PC-3 (cell line): ENCODE measurements at regions not wholly inside any gene's neighbourhood (a gene's known extent, or its start where the extent isn't known, plus 50 kb on each side); places are given as distances from the start of the nearest gene placed in this dataset.

Experiments used
- CTCF ChIP-seq: fragments of 300-600 bp; sonication (generic); conservative IDR thresholded peaks from 2 replicates; pipeline ENCODE4 v1.5.1; 2017; ENCODE audit warnings: antibody characterized with exemption, low read depth, mild to moderate bottlenecking, low read length
- EZH2 ChIP-seq: fragments of 300-600 bp; sonication (generic); IDR thresholded peaks from one replicate; pipeline ENCODE4 v1.6.1; 2017; ENCODE audit warnings: antibody characterized with exemption, mild to moderate bottlenecking, low read length; ENCODE audit not compliant: unreplicated experiment

- TF ChIP-seq CTCF (no peak), EZH2 (no peak)
Measured at GRCh38 chr5:18067615-18068014, 433.4 kb downstream of the TAF11L14 start.
